ENCODE measurements at regions not wholly inside any gene's neighbourhood (a gene's known extent, or its start where the extent isn't known, plus 50 kb on each side); places are given as distances from the start of the nearest gene placed in this dataset.

- TF ChIP-seq CTCF (IDR thresholded peaks at IDR 0.05; ENCODE audit: insufficient read depth, low read depth, low read length) (no peak), EZH2 (IDR thresholded peaks at IDR 0.05; ENCODE audit: insufficient read depth, low read length) (no peak)
Observed at GRCh38 chr5:58085800-58086199, 374.1 kb downstream of the PLK2 start.
